DMS 273 treated with DMSO at 0.1 percent for 48 hours (cell line): ENCODE measurements at regions not wholly inside any gene's neighbourhood (a gene's known extent, or its start where the extent isn't known, plus 50 kb on each side); places are given as distances from the start of the nearest gene placed in this dataset.

ENCODE experiments used
- DNase-seq: peaks from one replicate; lab custom pipeline; 2025; lab: John Stamatoyannopoulos, UW

- no peak for DNase-seq
Measured at GRCh38 chrX:39739585-39739984, 358.2 kb downstream of the BCOR start.

- DNase-seq = no peak
Measured at GRCh38 chrX:39740078-39740477, 357.7 kb downstream of the BCOR start.

GRCh38 chrX:39741904-39742303 lies 355.9 kb downstream of the BCOR start:
- no peak for DNase-seq

GRCh38 chrX:39745818-39746217 lies 351.9 kb downstream of the BCOR start:
- DNase-seq = no peak

- no peak for DNase-seq
Measured at GRCh38 chrX:39749135-39749534, 348.6 kb downstream of the BCOR start.

GRCh38 chrX:39749728-39750127 lies 348.0 kb downstream of the BCOR start:
- no peak for DNase-seq

- no peak for DNase-seq
Measured at GRCh38 chrX:39750256-39750790, 347.4 kb downstream of the BCOR start.

GRCh38 chrX:39750848-39751247 lies 346.9 kb downstream of the BCOR start:
- DNase-seq = no peak

GRCh38 chrX:39752815-39753214 lies 344.9 kb downstream of the BCOR start:
- DNase-seq = peak; percentile 64

- no peak for DNase-seq
Measured at GRCh38 chrX:39753293-39753996, 344.3 kb downstream of the BCOR start.

- no peak for DNase-seq
Measured at GRCh38 chrX:39755143-39756032, 342.4 kb downstream of the BCOR start.

GRCh38 chrX:39756086-39756883 lies 341.5 kb downstream of the BCOR start:
- DNase-seq = no peak

GRCh38 chrX:39757971-39758370 lies 339.8 kb downstream of the BCOR start:
- DNase-seq = no peak

GRCh38 chrX:39758791-39759525 lies 338.8 kb downstream of the BCOR start:
- no peak for DNase-seq

GRCh38 chrX:39759526-39760224 lies 338.1 kb downstream of the BCOR start:
- DNase-seq = no peak

- no peak for DNase-seq
Measured at GRCh38 chrX:39760930-39761329, 336.8 kb downstream of the BCOR start.

GRCh38 chrX:39762266-39762841 lies 335.4 kb downstream of the BCOR start:
- DNase-seq = no peak

GRCh38 chrX:39764441-39764914 lies 333.3 kb downstream of the BCOR start:
- DNase-seq = no peak

- no peak for DNase-seq
Measured at GRCh38 chrX:39765327-39765726, 332.4 kb downstream of the BCOR start.

GRCh38 chrX:39766085-39766726 lies 331.6 kb downstream of the BCOR start:
- DNase-seq = no peak
